GM19238 (cell line): ENCODE measurements at regions not wholly inside any gene's neighbourhood (a gene's known extent, or its start where the extent isn't known, plus 50 kb on each side); places are given as distances from the start of the nearest gene placed in this dataset.

Experiments used
- DNase-seq: peaks from one replicate; pipeline ENCODE4 v3.0.0; 2011; ENCODE audit warnings: low spot score; ENCODE audit not compliant: insufficient read length

- no peak for DNase-seq
Measured at GRCh38 chr4:115360431-115360830, 247.0 kb upstream of the NDST4 start.

GRCh38 chr4:115357776-115358175 lies 244.4 kb upstream of the NDST4 start:
- DNase-seq = no peak

GRCh38 chr4:115356176-115356575 lies 242.8 kb upstream of the NDST4 start:
- DNase-seq = no peak

GRCh38 chr4:115355329-115355728 lies 241.9 kb upstream of the NDST4 start:
- no peak for DNase-seq

- DNase-seq = no peak
Measured at GRCh38 chr4:115353370-115353769, 239.9 kb upstream of the NDST4 start.

- no peak for DNase-seq
Measured at GRCh38 chr4:115343171-115343570, 229.8 kb upstream of the NDST4 start.

GRCh38 chr4:115334736-115335411 lies 221.5 kb upstream of the NDST4 start:
- no peak for DNase-seq

GRCh38 chr4:115332078-115332477 lies 218.7 kb upstream of the NDST4 start:
- DNase-seq = no peak

- no peak for DNase-seq
Measured at GRCh38 chr4:115331241-115331640, 217.8 kb upstream of the NDST4 start.

GRCh38 chr4:115325836-115326235 lies 212.4 kb upstream of the NDST4 start:
- DNase-seq = no peak

GRCh38 chr4:115323106-115323707 lies 209.8 kb upstream of the NDST4 start:
- no peak for DNase-seq

- no peak for DNase-seq
Measured at GRCh38 chr4:115315182-115315581, 201.8 kb upstream of the NDST4 start.

- no peak for DNase-seq
Measured at GRCh38 chr4:115310641-115311040, 197.2 kb upstream of the NDST4 start.

- no peak for DNase-seq
Measured at GRCh38 chr4:115294717-115295116, 181.3 kb upstream of the NDST4 start.

- no peak for DNase-seq
Measured at GRCh38 chr4:115293093-115293462, 179.7 kb upstream of the NDST4 start.

- peak; percentile 1 for DNase-seq
Measured at GRCh38 chr4:115292320-115293092, 179.1 kb upstream of the NDST4 start.

- no peak for DNase-seq
Measured at GRCh38 chr4:115287426-115287825, 174.0 kb upstream of the NDST4 start.

GRCh38 chr4:115279330-115279729 lies 165.9 kb upstream of the NDST4 start:
- no peak for DNase-seq

GRCh38 chr4:115278830-115279229 lies 165.4 kb upstream of the NDST4 start:
- no peak for DNase-seq

- DNase-seq = no peak
Measured at GRCh38 chr4:115275615-115276014, 162.2 kb upstream of the NDST4 start.

- no peak for DNase-seq
Measured at GRCh38 chr4:115274545-115274944, 161.1 kb upstream of the NDST4 start.

GRCh38 chr4:115272594-115272993 lies 159.2 kb upstream of the NDST4 start:
- no peak for DNase-seq

- DNase-seq = no peak
Measured at GRCh38 chr4:115272185-115272584, 158.8 kb upstream of the NDST4 start.
